GM12892 (cell line): ENCODE measurements at regions not wholly inside any gene's neighbourhood (a gene's known extent, or its start where the extent isn't known, plus 50 kb on each side); places are given as distances from the start of the nearest gene placed in this dataset.
"Not testable (repeated sequence)": the region's sequence is repeated elsewhere in the genome, so short reads cannot be mapped to it uniquely, and the experiment has no call there.

ENCODE experiments used
- DNase-seq: peaks from one replicate; pipeline ENCODE4 v3.0.0; 2011; ENCODE audit not compliant: insufficient read length
- FAIRE-seq: peaks from 2 replicates; lab custom pipeline; 2011; peaks lifted over from hg19 to GRCh38; lab: Jason Lieb, UNC
- POLR2A ChIP-seq: IDR thresholded peaks from 2 replicates; pipeline ENCODE4 v1.6.1; 2011; ENCODE audit warnings: low read depth, low read length, control low read depth
- POLR2AphosphoS5 ChIP-seq: IDR thresholded peaks from 2 replicates; pipeline ENCODE4 v1.6.1; 2011; ENCODE audit warnings: low read depth, low read length, control low read depth
- TAF1 ChIP-seq: IDR thresholded peaks from 2 replicates; pipeline ENCODE4 v1.6.1; 2011; ENCODE audit warnings: low read depth, mild to moderate bottlenecking, control low read depth, low read length, borderline replicate concordance

GRCh38 chr13:66237411-66238062, 992.6 kb downstream of the PCDH9 start:
- DNase-seq = no peak
- TF ChIP-seq POLR2AphosphoS5 (no peak), POLR2A (no peak), TAF1 (no peak)
- no peak for FAIRE-seq

- FAIRE-seq (no peak), DNase-seq (no peak)
- TF ChIP-seq POLR2AphosphoS5 (no peak), TAF1 (no peak), POLR2A (no peak)
Measured at GRCh38 chr13:66234159-66234558, 996.0 kb downstream of the PCDH9 start.

GRCh38 chr13:66231958-66232357, 998.2 kb downstream of the PCDH9 start:
- FAIRE-seq, DNase-seq: not testable (repeated sequence)

GRCh38 chr13:66225072-66225471, 1005.1 kb downstream of the PCDH9 start:
- FAIRE-seq = no peak
- TF ChIP-seq POLR2A (no peak), POLR2AphosphoS5 (no peak), TAF1 (no peak)

GRCh38 chr13:66224663-66225062, 1005.5 kb downstream of the PCDH9 start:
- FAIRE-seq (no peak), DNase-seq (no peak)
- TF ChIP-seq TAF1 = no peak
- no peak for TF ChIP-seq POLR2AphosphoS5
- TF ChIP-seq POLR2A = no peak

More at GRCh38 chr13:66225072-66225471, 1005.1 kb downstream of the PCDH9 start:
- DNase-seq = no peak

- DNase-seq = no peak
- TF ChIP-seq POLR2AphosphoS5 (no peak), TAF1 (no peak), POLR2A (no peak)
- no peak for FAIRE-seq
Measured at GRCh38 chr13:66222926-66223325, 1007.2 kb downstream of the PCDH9 start.

- no peak for TF ChIP-seq POLR2A
- FAIRE-seq (no peak), DNase-seq (no peak)
Measured at GRCh38 chr13:66222127-66222526, 1008.0 kb downstream of the PCDH9 start.

- TF ChIP-seq POLR2AphosphoS5 = no peak
- TF ChIP-seq POLR2A = no peak
- no peak for TF ChIP-seq TAF1
- FAIRE-seq (no peak), DNase-seq (no peak)
Measured at GRCh38 chr13:66219506-66219905, 1010.6 kb downstream of the PCDH9 start.

- DNase-seq = no peak
- no peak for FAIRE-seq
- TF ChIP-seq POLR2AphosphoS5 = no peak
- no peak for TF ChIP-seq TAF1
- TF ChIP-seq POLR2A = no peak
Measured at GRCh38 chr13:66218583-66218982, 1011.6 kb downstream of the PCDH9 start.

GRCh38 chr13:66216728-66217127, 1013.4 kb downstream of the PCDH9 start:
- TF ChIP-seq TAF1 (no peak), POLR2A (no peak), POLR2AphosphoS5 (no peak)
- DNase-seq (no peak), FAIRE-seq (no peak)

- DNase-seq (no peak), FAIRE-seq (no peak)
- TF ChIP-seq POLR2AphosphoS5 (no peak), TAF1 (no peak)
Measured at GRCh38 chr13:66214467-66214866, 1015.7 kb downstream of the PCDH9 start.

- FAIRE-seq = no peak
- TF ChIP-seq POLR2AphosphoS5 (no peak), TAF1 (no peak), POLR2A (no peak)
- no peak for DNase-seq
Measured at GRCh38 chr13:66212511-66212910, 1017.6 kb downstream of the PCDH9 start.

GRCh38 chr13:66210677-66211076, 1019.5 kb downstream of the PCDH9 start:
- FAIRE-seq (no peak), DNase-seq (no peak)
- no peak for TF ChIP-seq TAF1

- no peak for DNase-seq
- no peak for FAIRE-seq
- TF ChIP-seq TAF1 (no peak), POLR2A (no peak)
Measured at GRCh38 chr13:66208589-66208988, 1021.5 kb downstream of the PCDH9 start.
